ENCODE measurements at regions not wholly inside any gene's neighbourhood (a gene's known extent, or its start where the extent isn't known, plus 50 kb on each side); places are given as distances from the start of the nearest gene placed in this dataset.

DNA sequence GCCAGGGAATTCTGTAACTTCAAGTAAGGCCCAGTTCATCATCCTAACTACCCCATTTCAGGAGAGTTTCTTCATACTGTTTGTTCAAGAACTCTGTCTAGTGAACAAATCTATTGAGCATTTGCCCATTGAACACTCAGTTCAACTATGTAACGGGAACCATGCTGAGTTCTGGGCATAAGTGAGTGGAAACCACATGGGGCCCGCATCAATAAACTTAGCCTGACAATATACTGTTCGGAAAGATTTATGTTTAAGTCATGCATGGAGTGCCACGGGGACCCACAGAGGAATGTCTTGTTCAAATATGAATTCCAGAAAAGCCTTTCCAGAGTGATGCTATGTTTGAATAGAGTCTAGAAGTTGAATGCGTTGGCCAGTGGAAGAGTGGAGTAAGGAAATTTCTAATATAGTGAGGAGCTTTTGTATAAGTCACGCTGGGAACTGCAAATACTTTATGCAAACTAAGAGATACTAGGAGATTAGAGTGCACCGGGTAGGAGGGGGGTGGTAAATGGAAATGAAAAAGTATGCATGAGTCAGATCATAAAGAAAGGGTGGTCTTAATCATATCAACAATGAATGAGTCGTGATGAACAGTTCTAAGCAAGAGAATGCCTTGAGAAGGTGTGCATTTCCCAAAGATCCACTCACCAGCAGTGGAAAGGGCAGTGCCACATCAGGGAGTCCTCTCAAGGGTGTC lies 279.8 kb downstream of the VPS13C start:
- Histone ChIP-seq H3K27me3 (no peaks in the 10 kb centered on the region), H3K4me1 (no peaks in the 10 kb centered on the region), H3K4me3 (no peak overlapping the region), H3K36me3 (no peaks in the 10 kb centered on the region), H3K9me3 (no peaks in the 10 kb centered on the region), H3K27ac (no peak overlapping the region)
- intact Hi-C loops (cut with DNase I), result no loop called here
- no peak for DNase-seq
- 85 to 86% methylated on average over 8 of the region's 8 CpGs for WGBS, 2 donors
- TF ChIP-seq EP300 (IDR thresholded peaks at IDR 0.05) (no peak), POLR2A (IDR thresholded peaks at IDR 0.05) (no peak), POLR2AphosphoS5 (IDR thresholded peaks at IDR 0.05) (no peak)
- TF ChIP-seq, protein P1, sequence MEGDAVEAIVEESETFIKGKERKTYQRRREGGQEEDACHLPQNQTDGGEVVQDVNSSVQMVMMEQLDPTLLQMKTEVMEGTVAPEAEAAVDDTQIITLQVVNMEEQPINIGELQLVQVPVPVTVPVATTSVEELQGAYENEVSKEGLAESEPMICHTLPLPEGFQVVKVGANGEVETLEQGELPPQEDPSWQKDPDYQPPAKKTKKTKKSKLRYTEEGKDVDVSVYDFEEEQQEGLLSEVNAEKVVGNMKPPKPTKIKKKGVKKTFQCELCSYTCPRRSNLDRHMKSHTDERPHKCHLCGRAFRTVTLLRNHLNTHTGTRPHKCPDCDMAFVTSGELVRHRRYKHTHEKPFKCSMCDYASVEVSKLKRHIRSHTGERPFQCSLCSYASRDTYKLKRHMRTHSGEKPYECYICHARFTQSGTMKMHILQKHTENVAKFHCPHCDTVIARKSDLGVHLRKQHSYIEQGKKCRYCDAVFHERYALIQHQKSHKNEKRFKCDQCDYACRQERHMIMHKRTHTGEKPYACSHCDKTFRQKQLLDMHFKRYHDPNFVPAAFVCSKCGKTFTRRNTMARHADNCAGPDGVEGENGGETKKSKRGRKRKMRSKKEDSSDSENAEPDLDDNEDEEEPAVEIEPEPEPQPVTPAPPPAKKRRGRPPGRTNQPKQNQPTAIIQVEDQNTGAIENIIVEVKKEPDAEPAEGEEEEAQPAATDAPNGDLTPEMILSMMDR (IDR thresholded peaks at IDR 0.05), result no peak

DNA sequence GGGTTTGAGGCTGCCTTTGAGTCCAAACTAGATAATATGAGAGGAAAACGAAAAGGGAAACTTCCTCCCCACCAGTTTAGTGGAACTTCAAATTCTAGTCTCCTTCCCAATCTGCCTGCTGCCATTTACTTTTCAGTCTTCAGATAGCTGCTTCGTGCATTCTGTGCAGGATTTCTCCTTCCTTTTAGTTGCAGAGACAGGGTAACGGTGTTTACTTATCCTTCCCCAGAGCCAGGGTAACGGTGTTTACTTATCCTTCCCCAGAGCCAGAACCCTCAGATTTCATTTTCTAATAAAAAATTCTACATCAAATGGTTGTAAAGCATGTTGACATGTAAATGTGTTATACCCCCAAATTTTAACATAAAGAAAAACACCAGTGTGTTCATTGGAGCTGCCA lies 282.6 kb downstream of the VPS13C start:
- H3K36me3 ChIP-seq, result no peaks in the 10 kb centered on the region
- H3K27ac ChIP-seq, result no peak overlapping the region
- intact Hi-C loops (cut with DNase I), result no loop called here
- no peaks in the 10 kb centered on the region for H3K4me1 ChIP-seq
- H3K9me3 ChIP-seq, result no peaks in the 10 kb centered on the region
- DNase-seq, result no peak
- TF ChIP-seq EP300 (IDR thresholded peaks at IDR 0.05) (no peak), POLR2AphosphoS5 (IDR thresholded peaks at IDR 0.05) (no peak), POLR2A (IDR thresholded peaks at IDR 0.05) (no peak)
- TF ChIP-seq, protein P1 (IDR thresholded peaks at IDR 0.05), result no peak
- H3K4me3 ChIP-seq, result no peak overlapping the region
- no peaks in the 10 kb centered on the region for H3K27me3 ChIP-seq
- 10 to 59% methylated on average over 4 of the region's 4 CpGs for WGBS, 2 donors

DNA sequence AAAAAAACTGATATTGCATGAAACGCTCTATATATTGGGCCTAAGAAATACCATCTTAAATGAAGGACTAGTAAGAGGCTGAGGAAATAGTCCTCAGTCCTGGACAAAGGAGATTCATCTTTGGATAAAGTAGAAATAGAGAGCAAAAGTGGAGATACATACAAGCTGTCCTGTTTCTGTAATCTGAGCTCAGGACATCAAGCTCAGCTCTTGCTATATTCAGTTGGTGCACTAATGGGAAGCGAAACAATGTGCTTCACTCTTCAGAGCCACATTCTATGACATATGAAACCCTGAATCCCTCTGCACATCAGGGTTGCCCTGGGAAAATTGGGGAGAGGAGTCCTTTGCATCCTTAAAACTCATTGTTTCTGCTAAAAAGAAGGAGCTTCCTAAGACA lies 290.7 kb downstream of the VPS13C start:
- Histone ChIP-seq H3K4me1 (no peaks in the 10 kb centered on the region), H3K36me3 (no peaks in the 10 kb centered on the region), H3K4me3 (no peak overlapping the region), H3K27me3 (no peaks in the 10 kb centered on the region), H3K9me3 (peaks cover 0 to 2% (median 0%) of the 10 kb centered on the region in 4 donors), H3K27ac (no peak overlapping the region)
- TF ChIP-seq POLR2A (IDR thresholded peaks at IDR 0.05), result no peak
- TF ChIP-seq, protein P1 (IDR thresholded peaks at IDR 0.05), result no peak
- TF ChIP-seq POLR2AphosphoS5 (IDR thresholded peaks at IDR 0.05), result no peak
- no peak for TF ChIP-seq EP300 (IDR thresholded peaks at IDR 0.05)
- WGBS, 2 donors, result 89 to 94% methylated on average over 2 of the region's 2 CpGs
- intact Hi-C loops (cut with DNase I), result no loop called here
- DNase-seq, result no peak

GRCh38 chr15:61768131-61768530 lies 292.1 kb downstream of the VPS13C start:
- Histone ChIP-seq H3K36me3 (no peaks in the 10 kb centered on the region), H3K9me3 (peaks cover 0 to 2% (median 0%) of the 10 kb centered on the region in 4 donors), H3K4me1 (no peaks in the 10 kb centered on the region), H3K4me3 (no peak overlapping the region), H3K27ac (no peak overlapping the region), H3K27me3 (no peaks in the 10 kb centered on the region)
- 90 to 92% methylated on average over 2 of the region's 2 CpGs for WGBS, 2 donors
- no peak for DNase-seq
- intact Hi-C loops (cut with DNase I), result no loop called here
- TF ChIP-seq POLR2A (IDR thresholded peaks at IDR 0.05) (no peak), POLR2AphosphoS5 (IDR thresholded peaks at IDR 0.05) (no peak), EP300 (IDR thresholded peaks at IDR 0.05) (no peak)
- TF ChIP-seq, protein P1 (IDR thresholded peaks at IDR 0.05), result no peak

DNA sequence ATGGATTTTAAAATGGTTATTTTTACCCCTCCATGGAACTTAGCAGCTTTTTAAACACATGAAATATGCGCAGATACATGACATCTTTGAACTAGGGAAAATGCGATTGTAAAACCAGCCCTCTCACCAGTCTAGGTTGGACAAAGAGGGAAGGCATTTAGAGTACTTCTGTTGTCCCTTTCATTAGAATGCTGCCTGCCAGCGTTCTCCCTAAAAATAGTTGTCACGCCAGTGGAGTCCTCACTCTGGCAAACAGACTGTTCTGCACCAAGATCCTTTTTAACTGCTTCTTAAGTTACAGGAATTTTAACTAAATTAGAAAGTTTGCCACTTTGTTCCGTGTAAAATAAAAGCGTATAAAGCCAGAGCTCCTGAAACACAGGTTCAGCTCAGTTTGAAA lies 295.3 kb downstream of the VPS13C start:
- Histone ChIP-seq H3K9me3 (no peaks in the 10 kb centered on the region), H3K36me3 (no peaks in the 10 kb centered on the region), H3K27ac (no peak overlapping the region), H3K4me3 (no peak overlapping the region), H3K4me1 (no peaks in the 10 kb centered on the region), H3K27me3 (no peaks in the 10 kb centered on the region)
- TF ChIP-seq, protein P1 (IDR thresholded peaks at IDR 0.05), result no peak
- no peak for TF ChIP-seq EP300 (IDR thresholded peaks at IDR 0.05)
- no peak for TF ChIP-seq POLR2AphosphoS5 (IDR thresholded peaks at IDR 0.05)
- TF ChIP-seq POLR2A (IDR thresholded peaks at IDR 0.05), result no peak
- intact Hi-C loops (cut with DNase I), result no loop called here
- WGBS, 2 donors, result 71 to 84% methylated on average over 6 of the region's 6 CpGs
- no peak for DNase-seq
